Activated CD8-positive, alpha-beta memory T cell treated with anti-CD3 and anti-CD28 coated beads, Interleukin-2, amount 50 U/mL, for 24 hours (primary cell): ENCODE measurements at regions not wholly inside any gene's neighbourhood (a gene's known extent, or its start where the extent isn't known, plus 50 kb on each side); places are given as distances from the start of the nearest gene placed in this dataset.

Source experiments
- DNase-seq: peaks from one replicate; pipeline ENCODE4 v3.0.0-alpha.2; 2020; ENCODE audit errors: extremely low read depth

GRCh38 chr3:72327008-72327407 is 521.2 kb downstream of the SHQ1 start:
- no peak for DNase-seq

GRCh38 chr3:72324253-72324811 is 523.9 kb downstream of the SHQ1 start:
- no peak for DNase-seq

GRCh38 chr3:72323773-72324172 is 524.5 kb downstream of the SHQ1 start:
- no peak for DNase-seq

- no peak for DNase-seq
Observed at GRCh38 chr3:72322264-72322976, 525.8 kb downstream of the SHQ1 start.

GRCh38 chr3:72320955-72321303 is 527.3 kb downstream of the SHQ1 start:
- DNase-seq = no peak

GRCh38 chr3:72320095-72320954 is 527.9 kb downstream of the SHQ1 start:
- DNase-seq = no peak

GRCh38 chr3:72319194-72320094 is 528.8 kb downstream of the SHQ1 start:
- DNase-seq = no peak

GRCh38 chr3:72318504-72319193 is 529.6 kb downstream of the SHQ1 start:
- no peak for DNase-seq

GRCh38 chr3:72317491-72317890 is 530.8 kb downstream of the SHQ1 start:
- DNase-seq = no peak

GRCh38 chr3:72316501-72317279 is 531.6 kb downstream of the SHQ1 start:
- no peak for DNase-seq

GRCh38 chr3:72313308-72313707 is 528.4 kb upstream of the PROK2 start:
- DNase-seq = no peak

- DNase-seq = no peak
Observed at GRCh38 chr3:72312339-72312738, 527.4 kb upstream of the PROK2 start.

- no peak for DNase-seq
Observed at GRCh38 chr3:72311425-72311824, 526.5 kb upstream of the PROK2 start.

- no peak for DNase-seq
Observed at GRCh38 chr3:72310419-72311380, 525.8 kb upstream of the PROK2 start.

GRCh38 chr3:72309661-72310418 is 524.9 kb upstream of the PROK2 start:
- DNase-seq = no peak

- no peak for DNase-seq
Observed at GRCh38 chr3:72308641-72309040, 523.7 kb upstream of the PROK2 start.

GRCh38 chr3:72307438-72308115 is 522.6 kb upstream of the PROK2 start:
- DNase-seq = no peak

GRCh38 chr3:72306800-72307341 is 521.9 kb upstream of the PROK2 start:
- no peak for DNase-seq
